ENCODE measurements at regions not wholly inside any gene's neighbourhood (a gene's known extent, or its start where the extent isn't known, plus 50 kb on each side); places are given as distances from the start of the nearest gene placed in this dataset.

DNA sequence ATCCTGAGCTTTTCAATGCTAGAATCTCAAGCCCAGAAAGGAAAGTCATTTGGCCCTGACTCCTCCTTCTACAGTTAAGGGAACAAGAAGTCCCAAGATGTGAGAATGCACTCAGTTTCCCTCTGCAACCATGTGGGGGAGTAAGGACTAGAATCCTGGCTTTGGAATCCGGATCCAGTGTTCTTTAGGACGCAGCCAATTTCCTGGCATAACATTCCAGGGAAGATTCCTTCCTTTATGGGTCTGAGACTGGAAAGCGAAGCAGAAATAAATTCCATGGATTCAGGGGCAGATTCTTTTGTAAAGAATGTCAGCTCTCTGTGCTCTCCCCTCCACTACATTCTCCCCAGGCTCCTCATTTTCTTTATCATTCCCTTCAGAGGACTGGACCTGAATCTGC is 151.8 kb upstream of the SOX14 start:
- H3F3A ChIP-seq (ENCODE audit: control insufficient read depth, insufficient read depth): no peaks in the 10 kb centered on the region
- no peaks in the 10 kb centered on the region for H3K36me3 ChIP-seq (ENCODE audit: control insufficient read depth, low read length)

DNA sequence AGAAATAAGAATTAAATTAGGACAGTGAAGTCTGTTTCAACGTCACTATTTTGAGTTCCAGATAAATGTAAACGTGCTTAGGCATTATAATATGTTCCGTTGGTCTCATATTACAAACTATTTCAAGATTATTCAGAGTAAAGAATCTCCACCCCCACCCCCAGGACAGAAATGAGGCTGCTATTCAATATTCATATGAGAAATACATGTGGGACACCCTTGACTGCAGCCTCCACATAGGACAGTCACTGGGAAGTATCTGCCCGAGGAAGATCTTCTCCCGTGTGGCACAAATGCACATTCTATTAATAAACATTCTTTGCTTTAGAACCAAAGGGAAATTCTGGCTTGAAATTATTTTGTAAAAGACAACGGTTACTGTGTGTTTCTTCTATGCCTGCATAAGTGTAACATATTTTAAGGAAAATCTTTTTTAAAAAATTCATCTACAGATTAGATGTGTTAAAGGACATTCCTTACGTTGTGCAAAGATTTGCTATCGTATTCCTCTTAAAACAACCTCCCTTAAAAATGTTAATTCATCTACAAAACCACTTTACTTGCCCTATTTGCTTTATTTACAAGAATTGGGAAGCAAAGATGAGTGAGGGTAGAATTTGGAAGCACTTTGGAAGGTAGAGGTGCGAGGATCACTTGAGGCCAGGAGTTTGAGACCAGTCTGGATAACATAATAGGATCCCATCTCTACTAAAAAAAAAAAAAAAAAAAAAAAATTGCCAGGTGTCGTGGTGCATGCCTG is 148.3 kb upstream of the SOX14 start:
- TF ChIP-seq, protein P1, sequence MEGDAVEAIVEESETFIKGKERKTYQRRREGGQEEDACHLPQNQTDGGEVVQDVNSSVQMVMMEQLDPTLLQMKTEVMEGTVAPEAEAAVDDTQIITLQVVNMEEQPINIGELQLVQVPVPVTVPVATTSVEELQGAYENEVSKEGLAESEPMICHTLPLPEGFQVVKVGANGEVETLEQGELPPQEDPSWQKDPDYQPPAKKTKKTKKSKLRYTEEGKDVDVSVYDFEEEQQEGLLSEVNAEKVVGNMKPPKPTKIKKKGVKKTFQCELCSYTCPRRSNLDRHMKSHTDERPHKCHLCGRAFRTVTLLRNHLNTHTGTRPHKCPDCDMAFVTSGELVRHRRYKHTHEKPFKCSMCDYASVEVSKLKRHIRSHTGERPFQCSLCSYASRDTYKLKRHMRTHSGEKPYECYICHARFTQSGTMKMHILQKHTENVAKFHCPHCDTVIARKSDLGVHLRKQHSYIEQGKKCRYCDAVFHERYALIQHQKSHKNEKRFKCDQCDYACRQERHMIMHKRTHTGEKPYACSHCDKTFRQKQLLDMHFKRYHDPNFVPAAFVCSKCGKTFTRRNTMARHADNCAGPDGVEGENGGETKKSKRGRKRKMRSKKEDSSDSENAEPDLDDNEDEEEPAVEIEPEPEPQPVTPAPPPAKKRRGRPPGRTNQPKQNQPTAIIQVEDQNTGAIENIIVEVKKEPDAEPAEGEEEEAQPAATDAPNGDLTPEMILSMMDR (IDR thresholded peaks at IDR 0.05; ENCODE audit: low read depth, low read length, poor library complexity, severe bottlenecking): no peak
- no peak for TF ChIP-seq EZH2phosphoT487 (IDR thresholded peaks at IDR 0.05; ENCODE audit: borderline replicate concordance, low read length)
- H3K9me3 ChIP-seq (ENCODE audit: control insufficient read depth, insufficient read depth, low read length): no peaks in the 10 kb centered on the region
- H3K27me3 ChIP-seq (ENCODE audit: control insufficient read depth, low read length): peaks cover 2% of the 10 kb centered on the region; the same call in 1 of the 2 replicates
- no peaks in the 10 kb centered on the region for H3K36me3 ChIP-seq (ENCODE audit: control insufficient read depth, low read length)
- no peak overlapping the region for H3K27ac ChIP-seq (ENCODE audit: low read depth, low read length)
- no peaks in the 10 kb centered on the region for H3K79me2 ChIP-seq (ENCODE audit: control insufficient read depth, low read length)
- no peaks in the 10 kb centered on the region for H3F3A ChIP-seq (ENCODE audit: control insufficient read depth, insufficient read depth)
- H3K4me3 ChIP-seq (ENCODE audit: low read length): no peak overlapping the region
- H3K9me2 ChIP-seq (replicated peaks; ENCODE audit: control insufficient read depth, low read length): no peaks in the 10 kb centered on the region
- H3K4me1 ChIP-seq (ENCODE audit: control insufficient read depth, low read length): no peaks in the 10 kb centered on the region
- H4K20me1 ChIP-seq (ENCODE audit: control insufficient read depth, insufficient read depth, low read depth, low read length): no peaks in the 10 kb centered on the region
- no peak overlapping the region for H3K4me2 ChIP-seq (ENCODE audit: low read length)

More for the DNA sequence above, 151.8 kb upstream of the SOX14 start:
- H3K9me2 ChIP-seq (replicated peaks; ENCODE audit: control insufficient read depth, low read length): no peaks in the 10 kb centered on the region
- H3K79me2 ChIP-seq (ENCODE audit: control insufficient read depth, low read length): no peaks in the 10 kb centered on the region
- no peaks in the 10 kb centered on the region for H4K20me1 ChIP-seq (ENCODE audit: control insufficient read depth, insufficient read depth, low read depth, low read length)
- H3K4me1 ChIP-seq (ENCODE audit: control insufficient read depth, low read length): no peaks in the 10 kb centered on the region
- no peak overlapping the region for H3K4me2 ChIP-seq (ENCODE audit: low read length)
- no peak overlapping the region for H3K27ac ChIP-seq (ENCODE audit: low read depth, low read length)
- no peak overlapping the region for H3K4me3 ChIP-seq (ENCODE audit: low read length)
- TF ChIP-seq, protein P1 (IDR thresholded peaks at IDR 0.05; ENCODE audit: low read depth, low read length, poor library complexity, severe bottlenecking): no peak
- no peak for TF ChIP-seq EZH2phosphoT487 (IDR thresholded peaks at IDR 0.05; ENCODE audit: borderline replicate concordance, low read length)
- H3K27me3 ChIP-seq (ENCODE audit: control insufficient read depth, low read length): peaks cover 2% of the 10 kb centered on the region; the same call in 1 of the 2 replicates
- no peaks in the 10 kb centered on the region for H3K9me3 ChIP-seq (ENCODE audit: control insufficient read depth, insufficient read depth, low read length)

DNA sequence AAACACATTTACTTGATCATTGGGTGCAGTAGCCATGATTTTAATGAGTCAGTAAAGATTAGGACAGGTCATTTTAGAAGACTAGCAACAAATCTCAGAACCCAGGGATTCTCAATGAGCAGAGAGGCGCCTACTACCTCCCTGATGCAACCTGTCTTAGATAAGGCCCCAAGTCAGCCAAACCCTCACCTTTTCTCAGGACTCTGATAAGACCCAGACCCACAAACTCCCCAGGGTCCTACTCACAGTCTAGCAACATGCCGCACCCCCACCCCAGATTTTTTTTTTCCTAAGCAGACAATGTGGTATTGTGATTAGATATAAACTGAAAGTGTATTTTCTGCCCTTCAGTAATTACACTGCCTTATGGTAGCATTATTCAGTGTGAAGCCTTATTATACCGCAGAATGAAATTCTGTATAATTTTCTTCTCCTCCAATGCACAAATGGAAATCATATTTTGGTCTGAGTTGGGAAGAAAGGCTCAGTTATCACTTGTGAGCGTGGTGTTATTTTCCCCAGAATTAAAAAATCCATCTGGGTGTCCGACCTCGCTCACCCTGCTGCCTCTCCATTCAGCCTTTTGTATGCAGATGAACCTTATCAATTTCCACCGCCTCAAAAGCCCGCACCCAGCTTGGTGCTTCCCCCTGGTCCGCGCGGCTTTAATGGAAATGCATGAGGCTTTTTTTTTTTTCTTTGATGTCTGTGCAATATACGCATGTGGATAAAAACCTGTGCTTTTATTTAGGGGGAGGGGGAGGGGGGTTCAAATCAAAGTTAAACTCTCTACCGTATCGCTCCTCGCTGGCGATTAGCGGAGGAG is 122.0 kb upstream of the SOX14 start:
- no peak for TF ChIP-seq EZH2phosphoT487 (IDR thresholded peaks at IDR 0.05; ENCODE audit: borderline replicate concordance, low read length)
- TF ChIP-seq, protein P1 (IDR thresholded peaks at IDR 0.05; ENCODE audit: low read depth, low read length, poor library complexity, severe bottlenecking): no peak
- no peak overlapping the region for H3K4me3 ChIP-seq (ENCODE audit: low read length)
- H3K4me2 ChIP-seq (ENCODE audit: low read length): no peak overlapping the region
- H4K20me1 ChIP-seq (ENCODE audit: control insufficient read depth, insufficient read depth, low read depth, low read length): no peaks in the 10 kb centered on the region
- no peaks in the 10 kb centered on the region for H3K4me1 ChIP-seq (ENCODE audit: control insufficient read depth, low read length)
- no peaks in the 10 kb centered on the region for H3K27me3 ChIP-seq (ENCODE audit: control insufficient read depth, low read length)
- H3K9me3 ChIP-seq (ENCODE audit: control insufficient read depth, insufficient read depth, low read length): no peaks in the 10 kb centered on the region
- H3K79me2 ChIP-seq (ENCODE audit: control insufficient read depth, low read length): no peaks in the 10 kb centered on the region
- H3K9me2 ChIP-seq (replicated peaks; ENCODE audit: control insufficient read depth, low read length): no peaks in the 10 kb centered on the region
- no peaks in the 10 kb centered on the region for H3K36me3 ChIP-seq (ENCODE audit: control insufficient read depth, low read length)
- H3K27ac ChIP-seq (ENCODE audit: low read depth, low read length): no peak overlapping the region
- H3F3A ChIP-seq (ENCODE audit: control insufficient read depth, insufficient read depth): no peaks in the 10 kb centered on the region

All from DOHH2 (cell line).